Renal pelvis (tissue), 1 donor: ENCODE measurements at regions not wholly inside any gene's neighbourhood (a gene's known extent, or its start where the extent isn't known, plus 50 kb on each side); places are given as distances from the start of the nearest gene placed in this dataset.

Experiments used
- DNase-seq: peaks from one replicate; pipeline ENCODE4 v3.0.0-alpha.2; 2013

DNA sequence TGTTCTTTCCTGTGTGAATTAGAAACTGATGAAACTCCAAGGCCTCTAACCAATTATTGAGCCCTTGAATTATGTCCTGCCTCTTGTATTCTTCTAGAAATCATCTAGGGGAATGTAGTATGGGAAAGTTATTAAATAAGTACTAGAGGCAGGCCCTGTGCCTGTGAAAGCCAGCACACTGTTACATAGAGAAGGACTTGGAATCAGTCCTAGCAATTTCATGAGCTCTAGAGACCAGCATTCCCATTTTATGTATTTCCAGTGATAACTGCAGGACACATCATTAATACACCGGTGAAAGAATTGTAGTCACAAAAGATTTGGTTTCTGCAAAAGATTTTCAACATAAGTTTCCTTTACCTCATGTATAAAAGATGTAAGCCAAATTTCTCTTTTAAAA, 168.5 kb upstream of the VLDLR start:
- no peak for DNase-seq

GRCh38 chr9:2453701-2454100, 167.9 kb upstream of the VLDLR start:
- no peak for DNase-seq

DNA sequence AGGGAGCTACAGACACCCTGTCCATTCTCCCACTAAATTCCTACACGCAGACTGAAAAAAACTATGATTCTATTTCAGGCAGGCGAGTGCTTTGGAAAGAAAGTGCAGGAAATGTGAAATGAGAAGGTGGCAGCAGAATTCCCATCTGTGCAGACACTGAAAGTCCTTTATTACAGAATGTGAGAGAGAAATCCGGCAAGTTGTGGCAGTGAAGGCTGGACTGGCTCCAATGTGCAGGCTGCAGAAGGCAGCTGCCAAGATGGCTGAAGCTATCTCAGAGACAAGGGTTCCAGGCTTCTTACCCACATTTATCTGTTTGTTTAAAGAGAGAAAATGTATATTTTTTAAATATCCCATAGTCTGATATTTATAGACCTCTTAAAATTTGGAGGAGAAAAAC, 161.8 kb upstream of the VLDLR start:
- DNase-seq, result no peak

DNA sequence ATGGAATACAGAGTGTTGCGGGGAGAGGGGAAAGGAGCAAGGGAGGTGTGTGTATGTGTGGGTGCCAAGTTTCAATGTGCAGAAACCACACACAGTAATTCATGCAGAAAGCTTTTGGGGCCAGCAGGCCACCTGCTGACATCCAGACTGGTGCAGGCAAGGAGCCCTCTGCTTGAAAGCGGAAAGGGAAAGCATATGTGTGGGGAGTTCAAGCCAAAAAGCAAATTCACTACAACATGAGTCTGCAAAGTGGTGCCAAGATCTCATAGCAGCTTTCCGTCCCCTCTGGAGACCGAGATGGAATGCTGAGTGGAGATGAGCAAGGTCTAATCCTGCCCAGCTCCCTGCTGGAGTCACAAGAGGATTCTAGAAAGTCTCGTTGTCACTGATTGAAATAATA, 159.7 kb upstream of the VLDLR start:
- DNase-seq, result no peak

DNA sequence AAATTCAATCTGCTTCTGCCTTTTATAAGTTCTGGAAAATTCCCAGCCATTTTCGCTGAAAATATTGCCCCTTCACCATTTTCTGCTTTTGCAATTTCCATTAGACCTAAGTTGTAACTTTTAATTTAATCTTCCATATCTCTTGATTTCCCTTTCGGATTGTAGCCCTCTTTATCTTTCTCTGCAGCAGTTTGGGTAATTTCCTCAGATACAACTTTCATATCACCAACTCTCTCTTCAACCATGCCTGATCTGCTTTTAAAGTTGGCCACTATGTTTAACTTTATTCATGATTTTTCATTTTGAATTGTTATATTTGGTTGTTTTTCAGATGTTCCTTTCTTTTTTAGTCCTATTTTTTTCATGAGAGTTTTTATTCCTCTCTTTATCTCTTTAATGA, 157.0 kb upstream of the VLDLR start:
- DNase-seq, result no peak

DNA sequence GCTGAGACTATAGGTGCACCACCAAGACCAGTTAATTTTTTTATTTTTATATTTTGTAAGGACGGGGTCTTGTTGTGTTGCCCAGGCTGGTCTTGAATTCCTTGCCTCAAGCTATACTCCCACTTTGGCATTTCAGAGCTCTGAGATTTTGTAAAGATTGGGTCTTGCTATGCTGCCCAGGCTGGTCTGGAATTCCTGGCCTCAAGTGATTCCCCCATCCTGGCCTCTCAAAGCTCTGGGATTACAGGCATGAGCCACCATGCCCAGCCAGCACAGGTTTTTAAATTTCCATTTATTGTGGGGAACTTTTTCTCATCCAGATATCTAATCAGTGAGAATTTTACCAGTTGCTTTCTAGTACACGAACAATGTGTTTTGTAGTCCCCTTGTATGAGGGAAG, 156.1 kb upstream of the VLDLR start:
- no peak for DNase-seq

GRCh38 chr9:2465921-2466460, 155.6 kb upstream of the VLDLR start:
- peak; percentile 60 for DNase-seq

DNA sequence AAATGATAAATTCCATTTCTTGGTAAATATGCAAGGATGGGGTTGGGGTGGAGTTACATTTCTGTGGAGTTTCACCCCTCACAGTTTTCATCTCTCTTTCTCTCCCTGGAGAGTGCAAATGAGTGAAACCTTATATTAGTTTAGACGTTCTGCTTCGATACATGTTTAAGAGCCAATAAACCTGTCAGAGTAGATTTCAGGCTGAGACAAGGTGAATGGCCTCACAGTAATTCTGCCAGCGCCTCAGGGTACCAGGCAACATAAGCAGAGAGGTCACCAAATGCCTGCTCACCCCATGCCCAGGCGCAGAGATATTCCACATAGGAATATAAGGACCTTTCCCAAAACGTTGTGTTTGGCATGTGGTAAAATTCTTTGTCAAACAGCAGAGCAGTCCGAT, 154.9 kb upstream of the VLDLR start:
- peak; percentile 72 for DNase-seq

DNA sequence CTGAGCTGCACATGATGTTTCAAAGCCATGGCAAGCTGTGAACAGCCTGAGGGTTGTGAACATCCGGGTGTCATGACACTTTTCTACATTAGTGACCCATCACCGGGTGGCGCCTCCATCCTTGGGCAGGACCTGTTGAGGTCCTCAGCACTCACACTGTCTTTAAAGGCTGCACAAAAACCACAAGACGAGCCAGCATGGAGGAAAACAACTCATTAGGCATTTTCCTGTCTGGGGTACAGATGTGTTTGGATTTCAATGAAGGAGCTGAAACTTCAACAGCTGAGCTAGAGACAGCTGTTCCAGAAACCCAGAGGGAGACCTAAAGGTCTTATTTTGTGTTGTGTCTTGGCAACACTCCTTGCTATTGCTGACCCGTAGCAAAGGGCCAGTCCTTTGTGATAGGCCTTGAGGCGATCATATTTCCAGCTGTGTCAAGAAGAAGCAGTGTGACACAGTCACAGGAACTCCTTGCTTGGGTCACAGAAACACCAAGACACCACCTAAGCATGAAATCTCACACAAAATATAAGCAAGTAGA, 151.8 kb upstream of the VLDLR start:
- peak; percentile 86 for DNase-seq

DNA sequence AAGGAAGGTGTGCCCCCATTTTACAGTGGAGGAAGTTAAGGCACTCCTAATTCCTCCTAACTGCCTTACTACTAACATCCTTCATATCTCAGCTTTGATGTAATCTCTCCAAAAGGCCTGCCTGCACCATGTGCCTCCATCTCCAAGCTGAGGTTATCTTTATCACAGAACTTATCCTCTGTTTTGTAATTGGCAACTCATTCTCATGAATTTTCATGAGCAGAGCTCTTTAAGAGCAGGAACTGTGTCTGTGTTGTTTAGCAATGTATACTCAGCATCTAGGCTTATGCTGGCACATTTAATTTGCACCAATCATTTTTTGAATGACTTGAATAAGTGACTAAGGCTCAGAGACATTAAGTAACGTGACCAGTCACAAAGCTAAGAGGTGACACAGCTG, 147.9 kb upstream of the VLDLR start:
- DNase-seq, result no peak

DNA sequence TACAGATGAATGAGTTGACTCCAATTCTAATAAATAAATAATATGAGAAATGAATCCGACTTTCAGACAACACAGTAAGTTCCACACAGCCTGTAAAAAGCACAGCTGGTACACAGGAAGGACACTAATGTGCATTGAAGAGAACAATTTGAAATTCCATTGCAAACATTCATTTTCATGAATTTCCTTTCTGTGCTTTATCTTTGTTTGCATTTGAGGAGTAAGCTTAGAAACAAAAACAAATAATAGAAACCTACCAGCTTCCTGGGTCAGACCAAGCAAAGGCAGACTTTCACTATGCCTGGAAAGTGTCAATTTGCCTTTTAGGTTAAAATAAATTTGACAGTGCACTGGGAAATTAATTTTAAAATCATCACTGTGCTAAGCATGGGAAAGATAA, 143.8 kb upstream of the VLDLR start:
- no peak for DNase-seq

GRCh38 chr9:2478421-2478820, 143.2 kb upstream of the VLDLR start:
- no peak for DNase-seq

- no peak for DNase-seq
Measured at GRCh38 chr9:2479056-2479565, 142.5 kb upstream of the VLDLR start.

DNA sequence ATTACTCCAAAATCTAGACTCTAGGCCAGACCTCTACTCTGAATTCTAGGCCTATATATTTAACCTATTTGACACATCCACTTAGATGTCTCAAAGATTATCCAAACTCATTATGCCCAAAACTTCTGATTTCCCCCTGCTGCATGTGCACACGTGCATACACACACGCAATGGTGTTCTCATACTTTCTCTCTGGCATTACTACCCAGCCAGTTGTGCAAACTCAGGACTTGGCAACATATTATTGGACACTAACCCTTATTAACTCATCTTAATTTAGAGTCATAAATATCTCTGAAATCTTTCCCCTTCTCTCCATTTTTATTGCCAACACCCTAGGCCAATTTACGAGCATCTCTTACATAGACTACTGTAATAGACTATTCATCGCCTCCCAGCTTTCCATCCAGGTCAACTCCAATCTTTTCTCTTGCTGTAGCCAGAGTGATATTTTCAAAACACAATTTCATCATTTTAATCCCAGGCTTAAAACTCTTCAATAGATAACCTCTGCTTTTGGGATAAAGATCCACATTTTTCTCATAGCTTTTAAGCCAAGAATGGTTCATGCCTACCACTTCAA, 141.2 kb upstream of the VLDLR start:
- DNase-seq, result no peak

DNA sequence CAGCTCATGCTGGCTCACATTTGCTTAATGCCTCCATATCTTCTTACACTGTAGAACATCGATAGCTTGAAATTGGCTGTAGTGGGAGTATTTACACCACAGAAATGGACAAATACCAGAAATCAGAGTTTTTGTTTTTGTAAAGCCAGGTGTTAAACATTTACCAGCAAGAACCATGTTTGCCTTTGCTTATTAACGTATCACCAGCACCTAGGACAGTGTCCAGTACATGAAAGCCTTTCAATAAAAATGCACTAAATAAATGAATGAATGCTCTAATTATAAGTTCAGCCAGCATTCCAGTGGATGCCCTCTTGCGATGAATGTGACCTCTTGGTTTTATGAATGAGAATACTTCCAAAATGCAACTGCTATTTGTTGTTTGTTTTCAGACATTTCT, 140.4 kb upstream of the VLDLR start:
- DNase-seq, result no peak

GRCh38 chr9:2486988-2487387, 134.6 kb upstream of the VLDLR start:
- DNase-seq, result no peak

- no peak for DNase-seq
Measured at GRCh38 chr9:2489838-2490314, 131.7 kb upstream of the VLDLR start.

DNA sequence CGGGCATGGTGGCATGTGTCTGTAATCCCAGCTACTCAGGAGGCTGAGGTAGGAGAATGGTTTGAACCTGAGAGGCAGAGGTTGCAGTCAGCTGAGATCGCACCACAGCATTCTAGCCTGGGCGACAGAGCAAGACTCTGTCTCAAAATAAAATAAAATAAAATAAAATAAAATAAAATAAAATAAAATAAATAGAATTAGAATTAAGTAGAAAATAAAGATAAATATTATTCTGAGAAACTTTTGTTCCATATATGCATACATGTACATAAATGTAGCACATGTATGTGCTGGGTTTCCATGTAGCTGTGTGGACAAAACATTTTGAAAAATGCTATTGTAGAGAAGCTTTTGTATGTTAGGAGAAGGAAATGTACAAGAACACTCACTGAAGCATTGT, 129.4 kb upstream of the VLDLR start:
- no peak for DNase-seq

- no peak for DNase-seq
Measured at GRCh38 chr9:2493109-2493508, 128.5 kb upstream of the VLDLR start.

DNA sequence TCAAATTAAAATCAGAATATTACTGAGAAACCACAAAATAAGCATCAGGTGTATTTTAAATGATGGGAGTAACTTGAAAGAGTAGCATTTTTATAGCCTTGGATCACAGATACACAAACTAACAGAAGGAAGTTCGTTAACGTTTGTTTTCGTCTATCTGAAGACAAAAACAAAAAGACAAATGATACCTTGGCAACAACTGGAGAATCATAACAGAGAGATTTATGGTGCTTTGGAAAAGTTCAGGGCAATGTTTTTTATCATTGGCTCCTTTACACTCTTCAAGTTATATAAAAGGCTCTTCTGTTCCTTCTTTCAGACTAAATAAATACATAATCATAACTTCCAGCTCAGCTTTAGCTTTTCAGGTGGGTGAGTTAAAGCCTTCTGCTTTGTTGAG, 128.1 kb upstream of the VLDLR start:
- no peak for DNase-seq

- DNase-seq, result no peak
Measured at GRCh38 chr9:2494562-2494961, 127.0 kb upstream of the VLDLR start.

DNA sequence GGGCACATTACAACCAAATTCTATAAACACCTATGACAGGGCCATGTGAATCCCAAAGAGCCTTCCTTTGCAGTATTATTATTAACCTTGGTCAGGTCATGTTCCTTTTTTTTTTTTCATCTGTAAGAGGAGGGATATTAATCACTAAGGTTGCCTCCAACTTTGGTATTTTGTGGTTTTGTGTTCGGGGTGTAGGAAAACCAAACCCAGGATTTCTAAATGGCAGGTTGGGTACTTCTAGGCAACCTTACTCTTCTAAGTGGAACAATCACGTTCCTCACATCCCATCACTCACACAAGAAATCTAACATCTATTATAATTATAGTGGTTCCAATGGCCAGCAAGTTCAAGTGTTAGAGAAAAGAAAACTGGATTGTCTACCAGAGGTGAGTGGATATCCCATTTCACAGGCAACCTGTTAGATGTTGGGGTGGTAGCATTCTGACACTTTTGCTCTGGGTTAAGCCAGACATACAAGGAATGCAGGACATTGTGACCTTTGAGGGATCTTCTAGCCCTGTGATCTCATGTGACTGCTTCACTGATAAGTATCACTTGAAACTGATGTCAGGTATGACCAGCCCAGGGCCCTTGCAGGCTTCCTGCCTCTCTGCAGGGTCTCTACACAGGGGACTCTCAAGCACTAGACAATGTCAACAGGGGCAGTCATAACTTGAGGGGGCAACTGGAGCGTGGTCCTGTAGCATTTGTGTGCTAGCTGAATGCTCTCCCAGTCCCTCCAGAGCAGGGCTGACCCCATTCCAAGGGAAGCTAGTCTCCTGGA, 126.2 kb upstream of the VLDLR start:
- no peak for DNase-seq

DNA sequence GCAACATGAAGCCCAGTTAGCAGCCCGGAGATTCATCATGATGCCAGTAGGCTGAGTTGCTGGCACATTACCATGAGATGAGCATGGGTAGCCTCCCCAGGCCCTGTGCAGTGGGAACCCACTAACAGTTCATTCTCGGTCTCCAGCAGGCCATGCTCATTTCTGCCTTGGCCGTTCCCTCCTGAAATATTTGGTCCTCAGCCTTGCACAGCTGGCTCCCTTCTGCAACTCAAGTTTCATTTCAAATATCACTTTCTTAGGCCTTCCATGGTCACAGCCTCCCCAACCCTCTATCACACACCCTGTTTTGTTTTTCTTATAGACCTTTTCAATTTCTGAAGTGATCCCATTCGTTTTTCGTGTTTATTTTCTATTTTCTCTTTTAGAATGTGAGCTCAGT, 125.4 kb upstream of the VLDLR start:
- DNase-seq, result no peak
